IMR-90 (cell line): ENCODE measurements at regions not wholly inside any gene's neighbourhood (a gene's known extent, or its start where the extent isn't known, plus 50 kb on each side); places are given as distances from the start of the nearest gene placed in this dataset.
"Not testable (repeated sequence)": the region's sequence is repeated elsewhere in the genome, so short reads cannot be mapped to it uniquely, and the experiment has no call there.

Experiments
- ATAC-seq: fragments of 200-7000 bp; cut with Tn5 transposase; 2 replicates; pipeline ENCODE4 v1.9.1; 2020; ENCODE audit warnings: low read depth, mild to moderate bottlenecking, moderate library complexity
- BruUV-seq: library from RNA; stranded (reverse); fragments of 400-500 nt; replicated peaks from 2 replicates; lab custom pipeline; 2021; lab: Mats Ljungman, UMichigan
- CTCF ChIA-PET: fragments of 300-600 bp; formaldehyde crosslinking; extraction: SDS; loops from one replicate; lab custom pipeline; 2021; ENCODE audit warnings: antibody characterized with exemption; lab: Yijun Ruan, JAX
- POLR2A ChIA-PET: fragments of 300-600 bp; sonication (Branson Sonifier 250); formaldehyde crosslinking; loops from one replicate; lab custom pipeline; 2022; ENCODE audit warnings: antibody characterized with exemption; ENCODE audit not compliant: unreplicated experiment; lab: Charles Lee
- DNase-seq: peaks from one replicate; pipeline ENCODE4 v3.0.0; 2013
- H2AFZ ChIP-seq: replicated peaks from 2 replicates; pipeline ENCODE3; 2013; ENCODE audit warnings: low read length, mild to moderate bottlenecking; ENCODE audit not compliant: poor library complexity
- H2AK5ac ChIP-seq: 2 replicates; pipeline ENCODE4 v1.6.1; 2013; ENCODE audit warnings: low read depth, low read length, inconsistent platforms
- H2AK9ac ChIP-seq: replicated peaks from 2 replicates; pipeline ENCODE3; 2013; ENCODE audit warnings: mild to moderate bottlenecking, low read depth, low read length, moderate library complexity; ENCODE audit not compliant: poor library complexity
- H2BK120ac ChIP-seq: 2 replicates; pipeline ENCODE4 v1.6.1; 2013; ENCODE audit warnings: low read depth, low read length, inconsistent platforms
- H2BK15ac ChIP-seq: 3 replicates; pipeline ENCODE4 v1.6.1; 2013; ENCODE audit warnings: low read depth, low read length, inconsistent platforms
- H2BK20ac ChIP-seq: 2 replicates; pipeline ENCODE4 v1.6.1; 2013; ENCODE audit warnings: low read depth, mild to moderate bottlenecking, inconsistent platforms, low read length, moderate library complexity
- H2BK5ac ChIP-seq: 2 replicates; pipeline ENCODE4 v1.6.1; 2013; ENCODE audit warnings: mild to moderate bottlenecking, low read depth, low read length, inconsistent platforms; ENCODE audit not compliant: poor library complexity, severe bottlenecking
- H3K14ac ChIP-seq: replicated peaks from 2 replicates; pipeline ENCODE4 v1.6.1; 2013; ENCODE audit warnings: low read depth, low read length, inconsistent platforms
- H3K18ac ChIP-seq: 2 replicates; pipeline ENCODE4 v1.6.1; 2013; ENCODE audit warnings: low read depth, low read length, control low read depth
- H3K23ac ChIP-seq: 2 replicates; pipeline ENCODE4 v1.6.1; 2013; ENCODE audit warnings: low read depth, low read length, inconsistent platforms
- H3K27ac ChIP-seq: 2 replicates; pipeline ENCODE4 v1.5.1; 2013; ENCODE audit warnings: mild to moderate bottlenecking, control low read depth, low read length; ENCODE audit not compliant: insufficient read depth
- H3K27me3 ChIP-seq: 2 replicates; pipeline ENCODE4 v1.6.1; 2013; ENCODE audit warnings: low read length; ENCODE audit not compliant: control insufficient read depth, insufficient read depth
- H3K36me3 ChIP-seq: 2 replicates; pipeline ENCODE4 v1.6.1; 2013; ENCODE audit warnings: low read length, mixed read lengths; ENCODE audit not compliant: control insufficient read depth, insufficient read depth
- H3K4ac ChIP-seq: 2 replicates; pipeline ENCODE4 v1.6.1; 2013; ENCODE audit warnings: low read depth, low read length, inconsistent platforms
- H3K4me1 ChIP-seq: 2 replicates; pipeline ENCODE4 v1.6.1; 2013; ENCODE audit warnings: low read length, mixed read lengths; ENCODE audit not compliant: control insufficient read depth, insufficient read depth
- H3K4me2 ChIP-seq: 2 replicates; pipeline ENCODE4 v1.6.1; 2013; ENCODE audit warnings: low read depth, mild to moderate bottlenecking, control low read depth, low read length, moderate library complexity
- H3K4me3 ChIP-seq: 2 replicates; pipeline ENCODE4 v1.5.1; 2013; ENCODE audit warnings: low read depth, mild to moderate bottlenecking, control low read depth, low read length, moderate library complexity; ENCODE audit not compliant: insufficient read depth
- H3K56ac ChIP-seq: 2 replicates; pipeline ENCODE4 v1.6.1; 2013; ENCODE audit warnings: low read length, inconsistent platforms; ENCODE audit not compliant: insufficient read depth; ENCODE audit errors: extremely low read depth
- H3K79me1 ChIP-seq, 2 experiments: 2 replicates each; pipeline ENCODE4 v1.6.1; 2013; ENCODE audit warnings: low read length in 2 of 2, inconsistent platforms in 1 of 2, low read depth in 1 of 2
- H3K9ac ChIP-seq: 2 replicates; pipeline ENCODE4 v1.6.1; 2013; ENCODE audit warnings: low read depth, low read length, control low read depth
- H3K9me1 ChIP-seq: 2 replicates; pipeline ENCODE4 v1.6.1; 2013; ENCODE audit warnings: low read length, inconsistent platforms; ENCODE audit not compliant: insufficient read depth
- H3K9me3 ChIP-seq: 2 replicates; pipeline ENCODE4 v1.6.1; 2013; ENCODE audit warnings: low read length; ENCODE audit not compliant: control insufficient read depth, insufficient read depth
- H4K20me1 ChIP-seq: 2 replicates; pipeline ENCODE4 v1.6.1; 2013; ENCODE audit warnings: low read length, inconsistent platforms; ENCODE audit not compliant: insufficient read depth
- H4K5ac ChIP-seq: 2 replicates; pipeline ENCODE4 v1.6.1; 2013; ENCODE audit warnings: mild to moderate bottlenecking, low read depth, low read length, control low read depth
- H4K8ac ChIP-seq, 2 experiments: 2 replicates each; pipeline ENCODE4 v1.6.1; 2013; ENCODE audit warnings: low read depth in 2 of 2, low read length in 2 of 2, control low read depth in 1 of 2, inconsistent platforms in 1 of 2
- H4K91ac ChIP-seq: 2 replicates; pipeline ENCODE4 v1.6.1; 2013; ENCODE audit warnings: low read depth, low read length, inconsistent platforms; ENCODE audit not compliant: insufficient read depth
- MAFK ChIP-seq: IDR thresholded peaks from 2 replicates; pipeline ENCODE4 v1.6.1; 2012; ENCODE audit warnings: low read depth, low read length, improper control_type of control experiment
- MXI1 ChIP-seq: IDR thresholded peaks from 2 replicates; pipeline ENCODE4 v1.6.1; 2012; ENCODE audit warnings: low read depth, mild to moderate bottlenecking, low read length, moderate library complexity, borderline replicate concordance
- POLR2A ChIP-seq: IDR thresholded peaks from 2 replicates; pipeline ENCODE4 v1.6.1; 2012; ENCODE audit warnings: mild to moderate bottlenecking, low read depth, low read length
- SMC3 ChIP-seq: fragments of 150-350 bp; IDR thresholded peaks from 2 replicates; pipeline ENCODE4 v1.6.1; 2016; ENCODE audit warnings: low read depth, mild to moderate bottlenecking, antibody characterized with exemption, low read length, moderate library complexity
- WGBS, 2 experiments: methylation state at CpG; one replicate each; pipeline versions ENCODE4 v1.1.5 to v1.1.7; 2013; ENCODE audit warnings: missing lambda C conversion rate in 2 of 2; ENCODE audit not compliant: insufficient read length in 1 of 2; ENCODE audit errors: extremely low coverage in 2 of 2; 5-methylcytosine and 5-hydroxymethylcytosine counted together
- dilution Hi-C: fragments of 300-500 bp; cut with HindIII; formaldehyde crosslinking; loops from one replicate; pipeline ENCODE4 v1.14.3; 2018; ENCODE audit warnings: low sequenced_read_pairs; ENCODE audit not compliant: unreplicated experiment
- in situ Hi-C: fragments of 300-500 bp; cut with MboI; formaldehyde crosslinking; loops from 3 replicates; pipeline ENCODE4 v1.14.3; 2019; ENCODE audit warnings: low sequenced_read_pairs, inconsistent platforms, mixed read lengths
- intact Hi-C: fragments of 100-400 bp; cut with micrococcal nuclease; formaldehyde crosslinking; loops from 2 replicates; pipeline ENCODE4 v1.10.0; 2022
- TF ChIP-seq, protein P1 (sequence below): fragments of 150-350 bp; IDR thresholded peaks from 2 replicates; pipeline ENCODE4 v1.6.1; 2016; ENCODE audit warnings: low read depth, mild to moderate bottlenecking, low read length, moderate library complexity, borderline replicate concordance
- TF ChIP-seq, protein P2 (sequence below): fragments of 150-350 bp; IDR thresholded peaks from 2 replicates; pipeline ENCODE4 v1.6.1; 2017; ENCODE audit warnings: mild to moderate bottlenecking, antibody characterized with exemption, low read length, low read depth

DNA sequence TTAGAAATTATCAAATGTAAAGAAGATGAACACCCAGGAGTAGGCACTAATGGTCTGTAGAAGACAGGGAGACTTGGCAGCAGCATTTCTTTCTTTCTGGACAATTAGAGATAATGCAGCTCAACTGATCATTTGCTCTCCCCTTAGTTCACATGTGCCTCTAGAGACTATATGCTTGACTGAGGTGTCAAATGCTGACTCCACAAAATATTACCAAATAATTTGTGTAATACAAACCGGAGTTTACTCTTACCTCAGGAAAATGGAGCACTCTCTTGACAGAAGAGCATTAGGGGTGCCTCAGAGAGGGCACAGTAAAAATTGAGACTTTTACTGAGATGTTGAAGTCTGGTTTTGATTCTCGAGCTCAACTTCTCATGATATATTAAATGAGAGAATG lies 131.8 kb downstream of the ATP6V1G3 start:
- Histone ChIP-seq H3K4ac (no peak overlapping the region), H3K4me2 (no peak overlapping the region), H3K4me3 (no peak overlapping the region), H2BK5ac (no peak overlapping the region), H3K36me3 (no peaks in the 10 kb centered on the region), H3K9me1 (no peaks in the 10 kb centered on the region), H2AFZ (no peak overlapping the region), H3K23ac (no peak overlapping the region), H4K20me1 (no peaks in the 10 kb centered on the region), H4K91ac (no peak overlapping the region), H3K56ac (no peak overlapping the region), H3K9ac (no peak overlapping the region), H2BK120ac (no peak overlapping the region), H3K27ac (no peak overlapping the region), H2BK15ac (no peak overlapping the region), H2AK5ac (no peak overlapping the region), H3K27me3 (no peaks in the 10 kb centered on the region), H2AK9ac (no peak overlapping the region), H3K14ac (no peak overlapping the region), H3K18ac (no peak overlapping the region), H3K79me1 (no peaks in the 10 kb centered on the region), H4K8ac (no peak overlapping the region), H2BK20ac (no peak overlapping the region), H3K4me1 (no peaks in the 10 kb centered on the region), H3K9me3 (no peaks in the 10 kb centered on the region), H4K5ac (no peak overlapping the region)
- no TSS peak for BruUV-seq
- intact Hi-C loops (no loop called here), in situ Hi-C loops (no loop called here), dilution Hi-C loops (no loop called here)
- WGBS, 2 experiments, result no CpG with 5 or more reads among the region's 2 CpGs
- DNase-seq (no peak), ATAC-seq (no peak)
- TF ChIP-seq POLR2A, result no peak
- no peak for TF ChIP-seq MXI1
- TF ChIP-seq MAFK, result peak; percentile 84
- TF ChIP-seq, protein P1, sequence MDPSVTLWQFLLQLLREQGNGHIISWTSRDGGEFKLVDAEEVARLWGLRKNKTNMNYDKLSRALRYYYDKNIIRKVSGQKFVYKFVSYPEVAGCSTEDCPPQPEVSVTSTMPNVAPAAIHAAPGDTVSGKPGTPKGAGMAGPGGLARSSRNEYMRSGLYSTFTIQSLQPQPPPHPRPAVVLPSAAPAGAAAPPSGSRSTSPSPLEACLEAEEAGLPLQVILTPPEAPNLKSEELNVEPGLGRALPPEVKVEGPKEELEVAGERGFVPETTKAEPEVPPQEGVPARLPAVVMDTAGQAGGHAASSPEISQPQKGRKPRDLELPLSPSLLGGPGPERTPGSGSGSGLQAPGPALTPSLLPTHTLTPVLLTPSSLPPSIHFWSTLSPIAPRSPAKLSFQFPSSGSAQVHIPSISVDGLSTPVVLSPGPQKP, result no peak
- TF ChIP-seq, protein P2, sequence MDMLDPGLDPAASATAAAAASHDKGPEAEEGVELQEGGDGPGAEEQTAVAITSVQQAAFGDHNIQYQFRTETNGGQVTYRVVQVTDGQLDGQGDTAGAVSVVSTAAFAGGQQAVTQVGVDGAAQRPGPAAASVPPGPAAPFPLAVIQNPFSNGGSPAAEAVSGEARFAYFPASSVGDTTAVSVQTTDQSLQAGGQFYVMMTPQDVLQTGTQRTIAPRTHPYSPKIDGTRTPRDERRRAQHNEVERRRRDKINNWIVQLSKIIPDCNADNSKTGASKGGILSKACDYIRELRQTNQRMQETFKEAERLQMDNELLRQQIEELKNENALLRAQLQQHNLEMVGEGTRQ, result no peak
- TF ChIP-seq SMC3, result no peak
- ChIA-PET CTCF (interaction anchor here (0.6 kb wide), 1 partner anchor 20 kb away, joined by 3 read pairs; no protein-coding TSS in a partner anchor), POLR2A (no interaction called here)

DNA sequence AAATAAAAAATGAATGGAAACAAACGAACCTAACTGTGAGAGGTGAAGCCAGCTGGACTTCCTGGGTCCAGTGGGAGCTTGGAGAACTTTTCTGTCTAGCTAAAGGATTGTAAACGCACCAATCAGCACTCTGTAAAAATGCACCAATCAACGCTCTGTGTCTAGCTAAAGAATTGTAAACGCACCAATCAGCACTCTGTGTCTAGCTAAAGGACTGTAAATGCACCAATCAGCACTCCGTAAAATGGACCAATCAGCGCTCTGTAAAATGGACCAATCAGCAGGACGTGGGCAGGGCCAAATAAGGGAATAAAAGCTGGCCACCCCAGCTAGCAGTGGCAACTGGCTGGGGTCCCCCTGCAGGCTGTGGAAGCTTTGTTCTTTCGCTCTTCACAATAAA lies 135.8 kb downstream of the ATP6V1G3 start:
- H3K4ac ChIP-seq, dilution Hi-C loops, H3K9me3 ChIP-seq, H2BK120ac ChIP-seq, ATAC-seq, H3K27me3 ChIP-seq, H2AK5ac ChIP-seq, H3K27ac ChIP-seq, H2AFZ ChIP-seq, H3K9ac ChIP-seq, H3K79me1 ChIP-seq, H2AK9ac ChIP-seq, H3K23ac ChIP-seq, DNase-seq, H3K4me1 ChIP-seq, H2BK15ac ChIP-seq, H3K36me3 ChIP-seq, POLR2A ChIA-PET, H4K8ac ChIP-seq, CTCF ChIA-PET, H2BK5ac ChIP-seq, BruUV-seq, intact Hi-C loops, H4K5ac ChIP-seq, H4K20me1 ChIP-seq, H4K91ac ChIP-seq, H3K4me3 ChIP-seq, H2BK20ac ChIP-seq, H3K18ac ChIP-seq, H3K56ac ChIP-seq, H3K4me2 ChIP-seq, H3K14ac ChIP-seq, in situ Hi-C loops, H3K9me1 ChIP-seq: not testable (repeated sequence)
- WGBS, 2 experiments, result 90% methylated on average over 2 of the region's 8 CpGs; no CpG with 5 or more reads in 1 of the 2 experiments
